Testis (tissue), 2 donors: ENCODE measurements at regions not wholly inside any gene's neighbourhood (a gene's known extent, or its start where the extent isn't known, plus 50 kb on each side); places are given as distances from the start of the nearest gene placed in this dataset.

Experiments
- DNase-seq: peaks from one replicate; pipeline ENCODE4 v3.0.0-alpha.2; 2019
- H3K27ac ChIP-seq, 2 donors: fragments of 200-600 bp; sonication (generic); one replicate each; pipeline ENCODE4 v1.5.1; 2019
- H3K27me3 ChIP-seq: fragments of 200-600 bp; sonication (generic); one replicate; pipeline ENCODE4 v1.5.1; 2019
- H3K36me3 ChIP-seq: fragments of 200-600 bp; sonication (generic); one replicate; pipeline ENCODE4 v1.5.1; 2017; ENCODE audit warnings: low read depth; ENCODE audit errors: missing control alignments
- H3K4me1 ChIP-seq: fragments of 200-600 bp; sonication (generic); one replicate; pipeline ENCODE4 v1.5.1; 2019
- H3K4me3 ChIP-seq, 2 donors: fragments of 200-600 bp; sonication (generic); one replicate each; pipeline ENCODE4 v1.5.1; 2017 to 2019
- H3K9me3 ChIP-seq: fragments of 200-600 bp; sonication (generic); one replicate; pipeline ENCODE4 v1.5.1; 2017
- POLR2A ChIP-seq: fragments of 450-650 bp; IDR thresholded peaks from one replicate; pipeline ENCODE4 v1.6.1; 2017; ENCODE audit warnings: antibody characterized with exemption, mild to moderate bottlenecking, moderate library complexity
- WGBS, 2 donors: methylation state at CpG; one replicate each; pipeline ENCODE4 v1.1.5; 2018; 5-methylcytosine and 5-hydroxymethylcytosine counted together
- intact Hi-C: fragments of 100-400 bp; cut with DNase I; formaldehyde crosslinking; loops from one replicate; pipeline ENCODE4 v1.15.1; 2023; ENCODE audit warnings: low total_unique reads
- TF ChIP-seq, protein P1 (sequence below), 3 experiments: fragments of 450-650 bp in 2 of 3; fragments of 200-600 bp in 1 of 3; sonication (generic) in 1 of 3; IDR thresholded peaks; one replicate each; pipeline ENCODE4 v1.5.1; 2016 to 2019; ENCODE audit warnings: antibody characterized with exemption in 3 of 3, mild to moderate bottlenecking in 2 of 3, moderate library complexity in 1 of 3

DNA sequence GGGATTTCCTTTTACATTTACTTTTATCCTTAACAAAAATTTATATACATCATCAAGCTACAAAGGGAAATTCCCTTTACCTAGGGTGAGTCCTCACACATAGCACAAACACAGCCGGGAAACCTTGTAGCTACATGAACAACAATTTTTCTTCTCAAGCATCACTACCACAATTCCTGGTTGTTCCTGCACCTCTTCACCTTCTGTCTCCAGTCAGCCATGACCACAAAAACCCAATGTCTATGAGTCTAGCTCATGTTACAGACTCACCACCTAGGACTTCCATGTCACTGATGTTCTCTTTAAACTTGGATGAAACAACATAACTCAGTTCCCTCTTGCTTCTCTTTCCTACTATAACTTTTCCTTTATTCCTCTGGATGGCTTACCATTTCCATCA lies 460.4 kb downstream of the MBD2 start:
- TF ChIP-seq, protein P1, sequence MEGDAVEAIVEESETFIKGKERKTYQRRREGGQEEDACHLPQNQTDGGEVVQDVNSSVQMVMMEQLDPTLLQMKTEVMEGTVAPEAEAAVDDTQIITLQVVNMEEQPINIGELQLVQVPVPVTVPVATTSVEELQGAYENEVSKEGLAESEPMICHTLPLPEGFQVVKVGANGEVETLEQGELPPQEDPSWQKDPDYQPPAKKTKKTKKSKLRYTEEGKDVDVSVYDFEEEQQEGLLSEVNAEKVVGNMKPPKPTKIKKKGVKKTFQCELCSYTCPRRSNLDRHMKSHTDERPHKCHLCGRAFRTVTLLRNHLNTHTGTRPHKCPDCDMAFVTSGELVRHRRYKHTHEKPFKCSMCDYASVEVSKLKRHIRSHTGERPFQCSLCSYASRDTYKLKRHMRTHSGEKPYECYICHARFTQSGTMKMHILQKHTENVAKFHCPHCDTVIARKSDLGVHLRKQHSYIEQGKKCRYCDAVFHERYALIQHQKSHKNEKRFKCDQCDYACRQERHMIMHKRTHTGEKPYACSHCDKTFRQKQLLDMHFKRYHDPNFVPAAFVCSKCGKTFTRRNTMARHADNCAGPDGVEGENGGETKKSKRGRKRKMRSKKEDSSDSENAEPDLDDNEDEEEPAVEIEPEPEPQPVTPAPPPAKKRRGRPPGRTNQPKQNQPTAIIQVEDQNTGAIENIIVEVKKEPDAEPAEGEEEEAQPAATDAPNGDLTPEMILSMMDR (IDR thresholded peaks at IDR 0.05), result no peak
- TF ChIP-seq POLR2A, result no peak
- no peak for DNase-seq
- Histone ChIP-seq H3K27me3 (no peaks in the 10 kb centered on the region), H3K4me3 (no peak overlapping the region), H3K36me3 (no peaks in the 10 kb centered on the region), H3K27ac (no peak overlapping the region), H3K9me3 (no peaks in the 10 kb centered on the region), H3K4me1 (no peaks in the 10 kb centered on the region)
- WGBS, 2 donors, result 97 to 100% methylated on average over 1 of the region's 1 CpG
- intact Hi-C loops, result no loop called here

DNA sequence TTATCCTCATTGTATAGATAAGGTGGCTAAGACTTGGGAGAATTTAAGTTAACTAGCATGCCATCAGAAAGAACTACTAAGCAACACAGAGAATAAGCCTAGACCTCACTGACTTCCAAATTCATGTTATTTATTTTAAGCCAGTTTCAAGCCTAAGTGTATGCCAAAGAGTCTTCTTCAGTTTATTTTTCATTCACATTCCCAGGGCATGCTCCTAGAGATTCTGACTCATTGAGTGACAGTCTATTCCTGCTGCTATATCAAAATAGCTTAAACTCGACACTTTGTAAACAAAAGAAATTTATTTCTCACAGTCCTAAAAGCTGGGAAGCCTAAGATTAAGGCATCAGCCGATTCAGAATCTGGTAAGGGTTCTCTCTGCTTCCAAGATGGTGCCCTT lies 467.1 kb downstream of the MBD2 start:
- H3K36me3 ChIP-seq, result no peaks in the 10 kb centered on the region
- TF ChIP-seq POLR2A, result no peak
- TF ChIP-seq, protein P1 (IDR thresholded peaks at IDR 0.05), result no peak
- WGBS, 2 donors, result 67 to 68% methylated on average over 2 of the region's 2 CpGs

DNA sequence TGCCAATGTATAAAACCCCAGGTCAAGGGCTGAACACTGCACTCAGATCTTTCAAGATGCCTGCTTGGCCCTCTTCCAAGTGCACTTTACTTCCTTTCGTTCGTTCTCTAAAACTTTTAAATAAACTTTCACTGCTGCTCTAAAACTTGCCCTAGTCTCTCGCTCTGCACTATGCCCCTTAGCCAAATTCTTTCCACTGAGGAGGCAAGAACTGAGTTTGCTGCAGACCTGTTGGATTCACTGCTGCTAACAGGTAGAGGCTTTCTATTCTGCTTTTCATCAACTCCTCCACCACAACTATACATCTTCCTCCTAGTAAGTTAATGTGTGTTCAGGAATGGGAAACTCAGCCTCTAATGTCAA lies 467.9 kb downstream of the MBD2 start:
- 73 to 77% methylated on average over 3 of the region's 3 CpGs for WGBS, 2 donors
- no peak overlapping the region for H3K4me3 ChIP-seq
- no peaks in the 10 kb centered on the region for H3K36me3 ChIP-seq
- intact Hi-C loops, result no loop called here
- no peaks in the 10 kb centered on the region for H3K4me1 ChIP-seq
- no peaks in the 10 kb centered on the region for H3K27me3 ChIP-seq
- DNase-seq, result no peak
- no peak overlapping the region for H3K27ac ChIP-seq
- no peaks in the 10 kb centered on the region for H3K9me3 ChIP-seq
- no peak for TF ChIP-seq POLR2A
- TF ChIP-seq, protein P1 (IDR thresholded peaks at IDR 0.05), result no peak

More for the DNA sequence above, 467.1 kb downstream of the MBD2 start:
- H3K4me1 ChIP-seq, result no peaks in the 10 kb centered on the region
- intact Hi-C loops, result no loop called here
- H3K4me3 ChIP-seq, result no peak overlapping the region
- H3K27me3 ChIP-seq, result no peaks in the 10 kb centered on the region
- DNase-seq, result no peak
- H3K9me3 ChIP-seq, result no peaks in the 10 kb centered on the region
- H3K27ac ChIP-seq, result no peak overlapping the region

DNA sequence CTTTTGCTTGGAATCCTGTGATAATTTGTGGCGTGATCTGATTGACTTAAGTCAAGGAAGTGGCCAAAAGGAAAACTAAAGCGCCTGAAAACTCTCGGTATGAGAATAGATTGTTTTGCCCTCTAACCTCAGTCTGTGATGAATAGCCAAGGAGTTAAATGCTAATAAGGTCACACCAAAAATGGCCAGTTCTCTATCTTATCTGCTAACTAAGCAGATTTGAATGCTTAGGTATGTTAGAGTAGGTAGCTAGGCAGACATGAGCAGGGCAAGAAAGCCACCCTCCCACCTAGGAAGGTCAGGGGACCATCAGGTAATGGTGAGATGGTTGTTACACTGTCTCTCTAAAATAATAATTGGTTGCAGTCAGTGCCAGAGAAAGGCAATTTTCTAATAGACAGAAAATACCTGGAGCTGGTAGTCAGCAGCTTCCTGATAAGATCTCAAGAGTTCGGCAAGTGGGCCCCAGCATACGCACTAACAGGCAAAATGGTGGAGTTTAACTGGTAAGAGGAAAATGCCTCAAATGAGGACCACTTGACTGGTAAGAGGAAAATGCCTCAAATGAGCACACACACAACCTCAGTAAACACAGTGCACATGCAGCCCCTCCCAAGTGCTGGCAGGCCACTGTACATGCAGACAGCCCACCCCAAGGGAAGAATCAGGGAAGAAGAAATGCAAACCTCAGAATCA lies 468.4 kb downstream of the MBD2 start:
- Histone ChIP-seq H3K4me1 (no peaks in the 10 kb centered on the region), H3K4me3 (no peak overlapping the region), H3K9me3 (no peaks in the 10 kb centered on the region), H3K36me3 (no peaks in the 10 kb centered on the region), H3K27me3 (no peaks in the 10 kb centered on the region), H3K27ac (no peak overlapping the region)
- WGBS, 2 donors, result 82 to 84% methylated on average over 5 of the region's 5 CpGs
- TF ChIP-seq POLR2A, result no peak
- TF ChIP-seq, protein P1 (IDR thresholded peaks at IDR 0.05), result no peak
- DNase-seq, result no peak
- intact Hi-C loops, result no loop called here

DNA sequence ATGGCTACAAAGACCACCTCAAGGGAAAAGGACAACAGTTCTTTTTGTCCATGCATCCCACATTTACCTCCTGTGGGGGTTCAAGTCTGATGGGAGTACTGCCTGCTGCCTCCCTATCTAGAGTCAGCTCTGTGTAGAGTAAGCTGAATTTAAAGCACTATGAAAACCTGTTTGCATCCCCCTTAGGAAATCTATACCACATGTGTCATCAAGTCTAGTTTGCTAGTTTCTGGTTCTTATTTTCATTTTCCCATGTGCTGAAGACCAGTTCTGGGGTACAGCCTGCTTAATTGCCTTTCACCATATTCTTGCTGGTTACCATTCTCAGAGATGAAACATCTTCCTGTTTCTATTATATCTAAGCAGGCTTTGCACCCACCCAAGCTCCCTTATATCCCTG lies 470.3 kb downstream of the MBD2 start:
- no peaks in the 10 kb centered on the region for H3K36me3 ChIP-seq
- H3K4me1 ChIP-seq, result no peaks in the 10 kb centered on the region
- no peak for DNase-seq
- H3K27me3 ChIP-seq, result no peaks in the 10 kb centered on the region
- no peak overlapping the region for H3K4me3 ChIP-seq
- no peaks in the 10 kb centered on the region for H3K9me3 ChIP-seq
- intact Hi-C loops, result no loop called here
- no peak overlapping the region for H3K27ac ChIP-seq
- TF ChIP-seq, protein P1 (IDR thresholded peaks at IDR 0.05), result no peak
- no peak for TF ChIP-seq POLR2A
